ENCODE measurements at regions not wholly inside any gene's neighbourhood (a gene's known extent, or its start where the extent isn't known, plus 50 kb on each side); places are given as distances from the start of the nearest gene placed in this dataset.

DNA sequence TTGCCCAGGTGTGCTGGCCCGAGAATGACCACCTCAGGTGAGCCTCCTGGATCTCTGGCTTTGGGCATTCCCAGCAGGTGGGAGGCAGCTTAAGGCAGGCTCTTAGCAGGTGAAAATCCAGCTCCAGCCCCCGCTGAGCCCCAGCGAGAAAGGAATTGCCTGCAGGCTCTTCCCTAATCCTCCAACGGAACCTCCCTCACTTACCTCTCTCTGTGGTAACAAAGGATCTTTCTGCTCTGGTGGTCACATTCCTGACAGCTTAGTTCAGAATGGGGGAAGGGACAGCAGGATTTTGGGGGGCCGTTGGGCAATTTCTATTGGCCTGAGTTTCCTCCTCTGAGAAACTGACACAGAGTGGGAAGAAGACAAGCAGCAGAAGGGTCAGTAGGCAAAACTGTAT is 116.0 kb upstream of the LHX5 start:
- no peak overlapping the region for H3K27ac ChIP-seq (ENCODE audit: low read depth in 1 of 2, low read length in 2 of 2)
- Mint-ChIP-seq H3K4me1 (peaks cover 7% of the 10 kb centered on the region), H3K4me3 (no peak overlapping the region), H3K9me3 (peaks cover 3 to 22% (median 9%) of the 10 kb centered on the region in 7 donors), H3K36me3 (no peaks in the 10 kb centered on the region), H3K27ac (no peak overlapping the region), H3K27me3 (ENCODE audit: low read depth in 3 of 3) (peaks cover 33 to 42% (median 35%) of the 10 kb centered on the region in 3 donors)
- DNase-seq, result no peak
- no peak for TF ChIP-seq CTCF (IDR thresholded peaks at IDR 0.05)
- H3K4me3 ChIP-seq (replicated peaks in 1 of 3; ENCODE audit: low read depth in 2 of 3, low read length in 3 of 3), result no peak overlapping the region
- no peaks in the 10 kb centered on the region for H3K9me3 ChIP-seq (replicated peaks in 1 of 2; ENCODE audit: control insufficient read depth in 1 of 2, insufficient read depth in 1 of 2, low read length in 2 of 2)
- 12% methylated on average over 2 of the region's 5 CpGs for WGBS (ENCODE audit: insufficient coverage)
- H3K79me2 ChIP-seq (ENCODE audit: insufficient read depth, low read length), result no peaks in the 10 kb centered on the region
- no peak overlapping the region for H2AFZ ChIP-seq (ENCODE audit: insufficient read depth, low read depth, low read length, poor library complexity, severe bottlenecking)
- H3K4me2 ChIP-seq (replicated peaks; ENCODE audit: extremely low read depth, low read length, poor library complexity, severe bottlenecking), result no peak overlapping the region
- no peaks in the 10 kb centered on the region for H3K36me3 ChIP-seq (replicated peaks in 1 of 2; ENCODE audit: control insufficient read depth in 1 of 2, insufficient read depth in 2 of 2, low read length in 2 of 2)
- H3K9ac ChIP-seq (ENCODE audit: insufficient read depth, low read length, poor library complexity, severe bottlenecking), result no peak overlapping the region
- no peaks in the 10 kb centered on the region for H4K20me1 ChIP-seq (ENCODE audit: insufficient read depth, low read length)
- intact Hi-C loops (cut with micrococcal nuclease), result no loop called here
- H3K27me3 ChIP-seq (ENCODE audit: control insufficient read depth in 2 of 2, insufficient read depth in 2 of 2, low read length in 2 of 2), result peaks cover 2 to 18% of the 10 kb centered on the region in 2 donors
- H3K4me1 ChIP-seq (ENCODE audit: control insufficient read depth in 1 of 2, insufficient read depth in 2 of 2, low read length in 2 of 2), result no peaks in the 10 kb centered on the region

- Histone ChIP-seq H3K79me2 (ENCODE audit: insufficient read depth, low read length) (no peaks in the 10 kb centered on the region), H3K4me1 (ENCODE audit: control insufficient read depth in 1 of 2, insufficient read depth in 2 of 2, low read length in 2 of 2) (no peaks in the 10 kb centered on the region), H3K27ac (ENCODE audit: low read depth in 1 of 2, low read length in 2 of 2) (no peak overlapping the region), H3K9ac (ENCODE audit: insufficient read depth, low read length, poor library complexity, severe bottlenecking) (no peak overlapping the region), H3K4me2 (replicated peaks; ENCODE audit: extremely low read depth, low read length, poor library complexity, severe bottlenecking) (no peak overlapping the region), H3K4me3 (replicated peaks in 1 of 3; ENCODE audit: low read depth in 2 of 3, low read length in 3 of 3) (no peak overlapping the region), H4K20me1 (ENCODE audit: insufficient read depth, low read length) (no peaks in the 10 kb centered on the region), H2AFZ (ENCODE audit: insufficient read depth, low read depth, low read length, poor library complexity, severe bottlenecking) (no peak overlapping the region), H3K9me3 (replicated peaks in 1 of 2; ENCODE audit: control insufficient read depth in 1 of 2, insufficient read depth in 1 of 2, low read length in 2 of 2) (peaks cover 3 to 5% of the 10 kb centered on the region in 2 donors), H3K36me3 (replicated peaks in 1 of 2; ENCODE audit: control insufficient read depth in 1 of 2, insufficient read depth in 2 of 2, low read length in 2 of 2) (no peaks in the 10 kb centered on the region), H3K27me3 (ENCODE audit: control insufficient read depth in 2 of 2, insufficient read depth in 2 of 2, low read length in 2 of 2) (peaks cover 0 to 5% of the 10 kb centered on the region in 2 donors)
- Mint-ChIP-seq H3K9me3 (peaks cover 3 to 22% (median 10%) of the 10 kb centered on the region in 7 donors), H3K4me3 (no peak overlapping the region), H3K27me3 (ENCODE audit: low read depth in 3 of 3) (peaks cover 23 to 35% (median 28%) of the 10 kb centered on the region in 3 donors), H3K27ac (no peak overlapping the region), H3K36me3 (no peaks in the 10 kb centered on the region), H3K4me1 (peaks cover 3% of the 10 kb centered on the region)
- no peak for DNase-seq
- intact Hi-C loops (cut with micrococcal nuclease), result no loop called here
- WGBS (ENCODE audit: insufficient coverage), result no CpG with 5 or more reads among the region's 4 CpGs
- no peak for TF ChIP-seq CTCF (IDR thresholded peaks at IDR 0.05)
Observed at GRCh38 chr12:113586461-113586860, 114.8 kb upstream of the LHX5 start.

Measured in CD14-positive monocyte (primary cell).